Aorta (tissue), 5 donors: ENCODE measurements at regions not wholly inside any gene's neighbourhood (a gene's known extent, or its start where the extent isn't known, plus 50 kb on each side); places are given as distances from the start of the nearest gene placed in this dataset.

Experiments
- ATAC-seq: fragments of 200-7000 bp; cut with Tn5 transposase; one replicate; pipeline ENCODE4 v1.9.1; 2022; ENCODE audit warnings: moderate library complexity; ENCODE audit not compliant: low FRiP score
- DNase-seq, 2 donors: peaks; one replicate each; pipeline ENCODE4 v3.0.0-alpha.2; 2020
- H3K27ac ChIP-seq, 2 donors: one replicate each; pipeline ENCODE4 v1.5.1; 2013; ENCODE audit warnings: low read length in 2 of 2, mild to moderate bottlenecking in 2 of 2, moderate library complexity in 2 of 2, control low read depth in 1 of 2, inconsistent platforms in 1 of 2, low read depth in 1 of 2
- H3K27me3 ChIP-seq, 2 donors: one replicate each; pipeline ENCODE4 v1.6.1; 2013; ENCODE audit warnings: control low read depth in 1 of 2, low read length in 1 of 2, mild to moderate bottlenecking in 1 of 2, moderate library complexity in 1 of 2; ENCODE audit not compliant: insufficient read depth in 2 of 2, control insufficient read depth in 1 of 2
- H3K36me3 ChIP-seq, 2 donors: one replicate each; pipeline ENCODE4 v1.6.1; 2013; ENCODE audit warnings: control low read depth in 1 of 2, low read length in 1 of 2, mild to moderate bottlenecking in 1 of 2; ENCODE audit not compliant: insufficient read depth in 2 of 2, control insufficient read depth in 1 of 2
- H3K4me1 ChIP-seq, 2 donors: one replicate each; pipeline ENCODE4 v1.6.1; 2013; ENCODE audit warnings: low read length in 2 of 2, control low read depth in 1 of 2, mild to moderate bottlenecking in 1 of 2, moderate library complexity in 1 of 2; ENCODE audit not compliant: insufficient read depth in 2 of 2, control insufficient read depth in 1 of 2
- H3K4me3 ChIP-seq, 2 donors: one replicate each; pipeline ENCODE4 v1.5.1; 2013; ENCODE audit warnings: low read length in 2 of 2, control low read depth in 1 of 2, mild to moderate bottlenecking in 1 of 2
- H3K9me3 ChIP-seq: one replicate; pipeline ENCODE4 v1.6.1; 2013; ENCODE audit warnings: mild to moderate bottlenecking, low read length; ENCODE audit not compliant: control insufficient read depth
- WGBS, 2 donors: extraction: QIAGEN DNeasy Blood & Tissue Kit; methylation state at CpG; one replicate each; pipeline ENCODE4 v1.1.7; 2013; 5-methylcytosine and 5-hydroxymethylcytosine counted together
- intact Hi-C, 2 donors: fragments of 100-400 bp; cut with DNase I; formaldehyde crosslinking; loops; one replicate each; pipeline versions ENCODE4 v1.14.2 to v1.15.0; 2022
- donor health status: healthy with polysubstance abuse.
- donor health status: Bipolar disorder and iron deficiency.
- donor health status: DM: no; HTN: no; CAD: no.
- donor health status: DM: no; HTN: no; CAD: no.
- donor health status: DM: yes; HTN: yes; CAD: no.

GRCh38 chr22:47284822-47285221 lies 522.4 kb downstream of the TBC1D22A start:
- 72 to 74% methylated on average over 8 of the region's 8 CpGs for WGBS, 2 donors
- H3K4me3 ChIP-seq: no peak overlapping the region
- DNase-seq (no peak), ATAC-seq (no peak)
- H3K4me1 ChIP-seq: no peaks in the 10 kb centered on the region
- no peak overlapping the region for H3K27ac ChIP-seq
- intact Hi-C loops: no loop called here
- H3K36me3 ChIP-seq: no peaks in the 10 kb centered on the region
- no peaks in the 10 kb centered on the region for H3K27me3 ChIP-seq
- no peaks in the 10 kb centered on the region for H3K9me3 ChIP-seq

DNA sequence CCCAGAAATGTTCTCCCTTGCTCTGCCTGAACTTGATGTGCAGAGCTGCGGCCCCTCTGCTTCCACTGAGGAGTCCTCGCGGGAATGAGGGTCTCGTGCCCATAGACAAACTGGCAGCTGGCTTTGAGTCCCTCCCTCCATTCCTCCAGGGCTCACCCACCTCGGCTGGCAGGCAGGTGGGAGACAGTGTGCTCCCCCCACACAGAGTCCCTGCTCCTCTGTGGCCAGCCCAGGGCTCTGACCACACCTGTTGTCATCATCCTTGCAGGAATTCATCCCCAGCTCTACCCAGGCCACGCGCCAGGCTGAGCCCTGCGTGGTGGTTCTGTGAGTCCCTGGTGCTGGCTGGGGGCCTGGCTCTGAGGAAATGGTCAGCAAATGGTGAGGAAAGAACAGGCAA lies 521.9 kb downstream of the TBC1D22A start:
- H3K4me3 ChIP-seq: no peak overlapping the region
- no peak overlapping the region for H3K27ac ChIP-seq
- no peaks in the 10 kb centered on the region for H3K4me1 ChIP-seq
- H3K9me3 ChIP-seq: no peaks in the 10 kb centered on the region
- intact Hi-C loops: no loop called here
- 73 to 84% methylated on average over 8 of the region's 8 CpGs for WGBS, 2 donors
- DNase-seq (peak in 1 of 2 donors; percentile 52), ATAC-seq (no peak)
- no peaks in the 10 kb centered on the region for H3K27me3 ChIP-seq
- no peaks in the 10 kb centered on the region for H3K36me3 ChIP-seq

- Histone ChIP-seq H3K4me3 (no peak overlapping the region), H3K27ac (no peak overlapping the region), H3K36me3 (no peaks in the 10 kb centered on the region), H3K4me1 (no peaks in the 10 kb centered on the region), H3K9me3 (no peaks in the 10 kb centered on the region), H3K27me3 (no peaks in the 10 kb centered on the region)
- DNase-seq (peak in 1 of 2 donors; percentile 51), ATAC-seq (no peak)
- 68 to 73% methylated on average over 17 of the region's 17 CpGs for WGBS, 2 donors
- intact Hi-C loops: no loop called here
Observed at GRCh38 chr22:47283616-47284270, 521.3 kb downstream of the TBC1D22A start.

DNA sequence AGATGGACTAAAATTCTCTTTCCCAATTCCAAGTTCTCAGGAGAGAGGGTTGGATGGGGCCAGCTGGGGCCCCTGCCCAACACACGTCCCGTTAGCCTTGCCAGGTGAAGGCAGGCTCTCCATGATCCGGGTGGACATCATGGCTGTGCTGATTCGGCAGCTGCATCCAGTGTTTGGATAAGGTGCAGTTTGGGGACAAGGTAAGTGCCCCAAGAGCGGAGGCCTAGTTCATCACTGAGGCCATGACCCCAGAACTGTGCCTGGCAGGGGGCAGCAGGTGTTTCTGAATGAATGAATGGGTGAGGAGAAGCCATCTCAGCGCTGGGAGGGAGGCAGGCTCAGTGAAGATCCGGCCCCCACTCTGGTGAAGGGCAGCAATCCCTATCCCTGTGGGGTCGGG lies 520.4 kb downstream of the TBC1D22A start:
- H3K4me1 ChIP-seq: no peaks in the 10 kb centered on the region
- intact Hi-C loops: no loop called here
- H3K9me3 ChIP-seq: no peaks in the 10 kb centered on the region
- H3K27me3 ChIP-seq: no peaks in the 10 kb centered on the region
- H3K36me3 ChIP-seq: no peaks in the 10 kb centered on the region
- DNase-seq: no peak
- H3K4me3 ChIP-seq: no peak overlapping the region
- no peak overlapping the region for H3K27ac ChIP-seq
- 81 to 82% methylated on average over 8 of the region's 8 CpGs for WGBS, 2 donors
- no peak for ATAC-seq

DNA sequence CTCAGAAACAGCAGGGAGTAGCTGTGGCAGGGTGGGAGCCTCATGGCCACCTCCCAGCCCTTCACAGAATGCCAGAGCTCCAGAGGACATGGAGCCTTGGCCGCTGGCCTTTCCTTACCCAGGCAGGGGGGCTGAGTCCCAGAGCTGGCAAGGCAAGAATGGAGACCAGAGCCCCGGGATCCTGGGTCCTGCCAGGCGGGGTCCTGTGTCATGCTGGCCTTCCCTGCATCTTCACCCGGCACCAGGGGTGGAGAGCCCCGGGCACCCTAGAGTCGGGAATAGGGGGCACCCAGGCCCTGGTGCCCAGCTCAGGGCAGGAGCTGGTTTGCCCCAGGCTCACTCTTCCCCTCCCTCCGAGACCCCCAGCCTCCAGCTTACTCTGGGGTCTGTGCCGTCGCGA lies 519.9 kb downstream of the TBC1D22A start:
- DNase-seq (no peak), ATAC-seq (no peak)
- WGBS, 2 donors: 84 to 85% methylated on average over 10 of the region's 10 CpGs
- Histone ChIP-seq H3K4me1 (no peaks in the 10 kb centered on the region), H3K9me3 (no peaks in the 10 kb centered on the region), H3K27me3 (no peaks in the 10 kb centered on the region), H3K36me3 (no peaks in the 10 kb centered on the region), H3K27ac (no peak overlapping the region), H3K4me3 (no peak overlapping the region)
- intact Hi-C loops: no loop called here

- no peak overlapping the region for H3K4me3 ChIP-seq
- intact Hi-C loops: no loop called here
- H3K4me1 ChIP-seq: no peaks in the 10 kb centered on the region
- H3K27me3 ChIP-seq: no peaks in the 10 kb centered on the region
- 75 to 78% methylated on average over 20 of the region's 20 CpGs for WGBS, 2 donors
- H3K27ac ChIP-seq: no peak overlapping the region
- DNase-seq (no peak), ATAC-seq (no peak)
- no peaks in the 10 kb centered on the region for H3K9me3 ChIP-seq
- no peaks in the 10 kb centered on the region for H3K36me3 ChIP-seq
Observed at GRCh38 chr22:47281126-47282106, 519.0 kb downstream of the TBC1D22A start.

- intact Hi-C loops: no loop called here
- Histone ChIP-seq H3K4me1 (no peaks in the 10 kb centered on the region), H3K27me3 (no peaks in the 10 kb centered on the region), H3K27ac (no peak overlapping the region), H3K4me3 (no peak overlapping the region), H3K36me3 (no peaks in the 10 kb centered on the region), H3K9me3 (no peaks in the 10 kb centered on the region)
- DNase-seq (no peak), ATAC-seq (no peak)
- WGBS, 2 donors: 63 to 74% methylated on average over 6 of the region's 6 CpGs
Observed at GRCh38 chr22:47280301-47280700, 517.9 kb downstream of the TBC1D22A start.

GRCh38 chr22:47279746-47280145 lies 517.3 kb downstream of the TBC1D22A start:
- Histone ChIP-seq H3K4me3 (no peak overlapping the region), H3K27me3 (no peaks in the 10 kb centered on the region), H3K27ac (no peak overlapping the region), H3K36me3 (no peaks in the 10 kb centered on the region), H3K4me1 (no peaks in the 10 kb centered on the region), H3K9me3 (no peaks in the 10 kb centered on the region)
- WGBS, 2 donors: 39 to 55% methylated on average over 11 of the region's 11 CpGs
- intact Hi-C loops: no loop called here
- DNase-seq: no peak
- ATAC-seq: no peak

GRCh38 chr22:47279337-47279736 lies 516.9 kb downstream of the TBC1D22A start:
- intact Hi-C loops: no loop called here
- WGBS, 2 donors: 75 to 78% methylated on average over 8 of the region's 8 CpGs
- ATAC-seq: no peak
- Histone ChIP-seq H3K9me3 (no peaks in the 10 kb centered on the region), H3K27me3 (no peaks in the 10 kb centered on the region), H3K4me3 (no peak overlapping the region), H3K27ac (no peak overlapping the region), H3K36me3 (no peaks in the 10 kb centered on the region), H3K4me1 (no peaks in the 10 kb centered on the region)
- peak in 1 of 2 donors; percentile 42 for DNase-seq
